GM23248 (cell line): ENCODE measurements at regions not wholly inside any gene's neighbourhood (a gene's known extent, or its start where the extent isn't known, plus 50 kb on each side); places are given as distances from the start of the nearest gene placed in this dataset.

Experiments used
- EZH2 ChIP-seq: fragments of 200-600 bp; sonication (generic); IDR thresholded peaks from 2 replicates; pipeline ENCODE4 v1.6.1; 2018; ENCODE audit warnings: antibody characterized with exemption, mild to moderate bottlenecking; ENCODE audit not compliant: insufficient read depth, poor library complexity, severe bottlenecking
- EZH2phosphoT487 ChIP-seq: fragments of 200-600 bp; sonication (generic); IDR thresholded peaks from 2 replicates; pipeline ENCODE4 v1.6.1; 2018; ENCODE audit warnings: antibody characterized with exemption, moderate library complexity, mild to moderate bottlenecking, low read depth; ENCODE audit not compliant: insufficient read depth

DNA sequence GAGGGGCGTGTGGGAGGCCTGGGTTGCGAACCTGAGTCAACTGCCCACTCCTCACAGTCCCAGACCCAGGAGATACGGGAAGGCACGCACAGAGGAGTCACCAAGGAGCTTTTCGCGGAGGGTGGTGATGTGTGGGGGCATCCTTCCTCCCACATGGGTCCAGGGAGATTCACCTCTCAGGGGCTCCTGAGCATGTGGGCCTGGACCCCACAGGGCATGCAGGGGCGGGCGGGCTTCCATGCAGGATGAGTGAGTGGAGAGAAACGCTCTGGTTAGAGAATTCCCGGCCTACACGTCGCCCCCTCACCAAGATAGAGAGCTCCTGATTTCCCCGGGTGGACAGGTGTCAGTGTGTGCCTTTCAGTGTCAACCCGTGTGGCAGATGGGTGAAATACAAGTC, 641.7 kb upstream of the FZD8 start:
- no peak for TF ChIP-seq EZH2
- no peak for TF ChIP-seq EZH2phosphoT487
